PFSK-1 (cell line): ENCODE measurements at regions not wholly inside any gene's neighbourhood (a gene's known extent, or its start where the extent isn't known, plus 50 kb on each side); places are given as distances from the start of the nearest gene placed in this dataset.

Experiments
- TAF1 ChIP-seq: IDR thresholded peaks from 2 replicates; pipeline ENCODE4 v1.6.1; 2012; ENCODE audit warnings: low read length, control low read depth, borderline replicate concordance; ENCODE audit not compliant: insufficient read depth
- TF ChIP-seq, protein P1 (sequence below), 2 experiments: IDR thresholded peaks; 2 replicates each; pipeline versions ENCODE4 v1.6.1 to v1.8.0; 2011 to 2012; ENCODE audit warnings: low read depth in 2 of 2, low read length in 2 of 2, control low read depth in 1 of 2, inconsistent platforms in 1 of 2, mild to moderate bottlenecking in 1 of 2, moderate library complexity in 1 of 2; ENCODE audit not compliant: insufficient read depth in 1 of 2

DNA sequence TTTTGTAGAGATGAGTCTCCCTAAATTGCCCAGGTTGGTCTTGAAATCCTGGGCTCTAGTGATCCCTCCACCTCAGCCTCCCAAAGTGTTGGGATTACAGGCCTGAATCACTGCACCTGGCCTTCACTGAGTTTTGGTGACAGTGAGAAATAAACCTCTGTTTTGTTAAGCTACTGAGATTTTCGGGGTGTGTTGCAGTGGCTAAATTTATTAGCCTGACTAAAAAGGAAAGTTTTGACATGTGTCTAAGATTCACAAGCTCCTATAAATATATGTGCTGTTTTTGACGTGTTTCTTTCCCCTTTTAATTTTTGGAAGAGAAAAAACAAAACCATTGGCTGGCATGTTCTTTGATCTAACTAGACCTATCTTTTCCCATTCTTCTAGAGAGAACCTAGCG, 190.5 kb upstream of the MC4R start:
- TF ChIP-seq, protein P1, sequence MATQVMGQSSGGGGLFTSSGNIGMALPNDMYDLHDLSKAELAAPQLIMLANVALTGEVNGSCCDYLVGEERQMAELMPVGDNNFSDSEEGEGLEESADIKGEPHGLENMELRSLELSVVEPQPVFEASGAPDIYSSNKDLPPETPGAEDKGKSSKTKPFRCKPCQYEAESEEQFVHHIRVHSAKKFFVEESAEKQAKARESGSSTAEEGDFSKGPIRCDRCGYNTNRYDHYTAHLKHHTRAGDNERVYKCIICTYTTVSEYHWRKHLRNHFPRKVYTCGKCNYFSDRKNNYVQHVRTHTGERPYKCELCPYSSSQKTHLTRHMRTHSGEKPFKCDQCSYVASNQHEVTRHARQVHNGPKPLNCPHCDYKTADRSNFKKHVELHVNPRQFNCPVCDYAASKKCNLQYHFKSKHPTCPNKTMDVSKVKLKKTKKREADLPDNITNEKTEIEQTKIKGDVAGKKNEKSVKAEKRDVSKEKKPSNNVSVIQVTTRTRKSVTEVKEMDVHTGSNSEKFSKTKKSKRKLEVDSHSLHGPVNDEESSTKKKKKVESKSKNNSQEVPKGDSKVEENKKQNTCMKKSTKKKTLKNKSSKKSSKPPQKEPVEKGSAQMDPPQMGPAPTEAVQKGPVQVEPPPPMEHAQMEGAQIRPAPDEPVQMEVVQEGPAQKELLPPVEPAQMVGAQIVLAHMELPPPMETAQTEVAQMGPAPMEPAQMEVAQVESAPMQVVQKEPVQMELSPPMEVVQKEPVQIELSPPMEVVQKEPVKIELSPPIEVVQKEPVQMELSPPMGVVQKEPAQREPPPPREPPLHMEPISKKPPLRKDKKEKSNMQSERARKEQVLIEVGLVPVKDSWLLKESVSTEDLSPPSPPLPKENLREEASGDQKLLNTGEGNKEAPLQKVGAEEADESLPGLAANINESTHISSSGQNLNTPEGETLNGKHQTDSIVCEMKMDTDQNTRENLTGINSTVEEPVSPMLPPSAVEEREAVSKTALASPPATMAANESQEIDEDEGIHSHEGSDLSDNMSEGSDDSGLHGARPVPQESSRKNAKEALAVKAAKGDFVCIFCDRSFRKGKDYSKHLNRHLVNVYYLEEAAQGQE (IDR thresholded peaks at IDR 0.05; ENCODE audit: insufficient read depth in 1 of 2, low read depth in 2 of 2, low read length in 2 of 2): no peak
- TF ChIP-seq TAF1: no peak
